GM18498 (cell line): ENCODE measurements at regions not wholly inside any gene's neighbourhood (a gene's known extent, or its start where the extent isn't known, plus 50 kb on each side); places are given as distances from the start of the nearest gene placed in this dataset.

Experiments
- ATAC-seq: cut with Tn5 transposase; IDR thresholded peaks from one replicate; pipeline ENCODE4 v1.9.1; 2021; ENCODE audit warnings: mild to moderate bottlenecking, moderate library complexity; ENCODE audit not compliant: unreplicated experiment

DNA sequence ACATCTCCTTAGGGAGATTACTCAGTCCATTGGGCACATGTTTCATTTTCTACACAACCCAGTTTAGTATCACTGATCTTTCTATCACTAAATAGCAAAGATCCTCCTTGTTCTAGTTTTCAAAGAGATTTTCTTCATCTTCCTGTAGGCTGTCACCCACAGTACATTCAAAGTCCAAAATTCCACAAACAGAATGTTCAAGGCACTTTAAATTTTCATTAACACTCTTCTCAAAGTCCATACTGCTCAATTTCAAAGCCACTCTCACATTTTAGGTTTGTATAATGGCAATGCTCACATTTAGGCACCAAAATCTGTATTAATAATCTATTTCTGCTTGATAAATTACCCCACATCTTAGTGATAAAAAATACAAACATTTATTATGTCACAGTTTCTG is 152.8 kb downstream of the FSIP2 start:
- no peak for ATAC-seq

DNA sequence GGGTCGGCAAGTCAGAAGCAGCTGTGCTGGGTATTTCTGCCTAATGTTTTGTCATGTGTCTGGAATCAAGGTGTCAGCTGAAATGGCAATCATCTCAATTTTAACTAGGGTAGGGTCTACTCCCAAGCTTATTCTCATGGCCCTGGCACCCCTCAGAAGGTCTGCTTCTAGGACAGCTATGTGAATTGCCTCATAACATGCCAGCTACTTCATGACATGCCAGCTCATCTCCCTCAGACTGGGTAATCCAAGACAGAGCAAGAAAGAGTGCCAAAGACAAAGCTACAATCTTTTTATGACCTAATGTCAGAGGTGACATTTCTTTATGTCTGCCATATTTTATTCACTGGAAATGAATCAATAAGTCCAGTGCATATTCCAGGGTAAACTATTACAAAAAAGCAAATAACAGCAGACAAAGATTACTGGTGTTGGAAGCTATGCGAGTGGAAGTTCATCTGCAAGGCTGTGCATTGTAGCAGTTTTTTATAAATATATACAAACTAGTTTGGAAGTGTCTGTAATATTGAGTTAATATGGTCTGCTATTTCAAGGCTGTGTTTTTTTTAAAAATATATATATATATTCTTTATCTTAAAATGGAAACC is 153.3 kb downstream of the FSIP2 start:
- no peak for ATAC-seq

GRCh38 chr2:185892484-185892883 is 153.9 kb downstream of the FSIP2 start:
- ATAC-seq: no peak

- ATAC-seq: no peak
These were observed 155.6 kb downstream of the FSIP2 start for GRCh38 chr2:185894223-185894622.

- no peak for ATAC-seq
These were observed 157.5 kb downstream of the FSIP2 start for GRCh38 chr2:185895828-185896693.

GRCh38 chr2:185899366-185899765 is 160.8 kb downstream of the FSIP2 start:
- ATAC-seq: no peak

- no peak for ATAC-seq
These were observed 180.6 kb downstream of the FSIP2 start for GRCh38 chr2:185919155-185919554.

DNA sequence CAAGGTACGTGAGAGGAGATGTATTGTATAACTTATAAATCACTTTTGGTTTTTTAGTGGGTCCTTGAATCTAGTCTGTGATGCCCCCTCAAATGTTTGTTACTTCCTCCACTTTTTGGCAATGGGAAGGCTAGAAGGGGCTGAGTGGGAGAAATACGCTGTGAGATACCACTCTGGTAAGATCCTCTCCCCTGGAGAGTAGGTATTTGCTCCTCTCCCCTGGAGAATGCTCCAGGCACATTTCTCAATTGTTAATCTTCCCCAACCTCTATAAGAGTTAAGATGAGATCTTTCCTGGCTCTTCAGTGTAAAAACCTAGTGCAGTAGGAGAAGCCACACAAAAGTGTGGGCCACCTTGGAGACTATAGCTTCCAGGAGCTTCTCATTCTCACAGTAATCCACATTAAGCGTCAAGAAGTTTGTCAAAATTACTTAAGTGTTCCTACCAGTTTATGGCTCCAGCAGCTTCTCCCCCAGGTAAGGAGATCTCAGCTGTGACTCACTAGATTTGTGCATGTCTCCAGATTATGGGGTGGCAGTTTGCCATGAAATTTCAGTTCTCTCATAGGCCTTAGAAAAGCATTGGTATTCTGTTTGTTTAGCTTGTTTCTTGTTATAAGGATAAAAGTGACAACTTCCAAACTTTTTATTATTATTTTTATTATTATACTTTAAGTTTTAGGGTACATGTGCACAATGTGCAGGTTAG is 182.6 kb downstream of the FSIP2 start:
- ATAC-seq: no peak

DNA sequence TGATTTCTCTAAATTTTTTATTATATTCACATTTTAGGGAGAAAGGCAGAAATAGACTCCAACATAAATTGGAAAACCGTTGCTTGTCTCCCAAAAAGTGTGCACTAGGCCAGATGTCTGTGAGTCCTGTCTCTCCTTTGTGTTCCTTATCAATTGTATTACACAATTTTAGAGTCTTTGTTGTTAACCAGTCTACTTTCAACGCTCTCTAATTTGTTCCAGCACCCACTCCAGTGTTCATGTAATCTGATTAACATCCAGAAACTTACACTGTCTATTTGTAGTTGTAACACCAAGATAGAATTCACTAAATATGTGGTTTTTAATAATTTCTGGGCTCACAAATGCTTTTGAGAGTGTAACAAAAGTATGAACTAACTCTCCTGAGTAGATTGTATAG is 195.6 kb downstream of the FSIP2 start:
- ATAC-seq: no peak

DNA sequence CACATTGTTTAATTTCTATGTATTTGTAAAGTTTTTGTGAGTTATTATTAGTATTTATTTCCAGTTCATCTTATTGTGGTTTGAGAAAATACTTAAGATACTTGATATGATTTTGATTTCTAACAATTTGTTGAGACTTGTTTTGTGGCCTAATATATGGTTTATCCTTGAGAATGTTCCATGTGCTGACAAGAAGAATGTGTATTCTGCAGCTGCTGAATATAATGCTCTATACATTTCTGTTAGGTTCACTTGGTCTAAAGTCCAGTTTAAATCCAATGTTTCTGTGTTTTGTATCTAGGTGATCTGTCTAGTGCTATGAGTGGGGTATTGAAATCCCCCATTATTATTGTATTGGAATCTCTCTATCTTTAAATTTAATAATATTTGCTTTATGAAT is 201.3 kb downstream of the FSIP2 start:
- no peak for ATAC-seq

GRCh38 chr2:185942855-185943254 is 204.3 kb downstream of the FSIP2 start:
- ATAC-seq: no peak

- ATAC-seq: no peak
These were observed 209.1 kb downstream of the FSIP2 start for GRCh38 chr2:185947722-185948121.

DNA sequence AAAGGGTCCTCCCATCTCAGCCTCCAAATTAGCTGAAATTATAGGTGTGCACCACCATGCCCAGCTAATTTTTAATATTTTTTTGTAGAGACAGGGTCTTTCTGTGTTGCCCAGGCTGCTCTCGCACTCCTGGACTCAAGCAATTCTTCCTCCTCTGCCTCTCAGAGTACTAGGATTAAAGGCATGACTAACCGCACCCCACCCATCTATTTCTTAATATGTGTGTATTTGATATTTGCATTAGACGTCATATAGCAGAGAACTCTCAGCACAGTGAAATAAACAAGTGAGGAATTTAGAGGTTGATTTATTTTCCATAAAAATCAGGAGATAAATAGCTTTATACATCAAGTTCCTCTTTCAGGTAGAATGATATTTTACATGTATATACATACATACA is 213.5 kb downstream of the FSIP2 start:
- ATAC-seq: no peak

DNA sequence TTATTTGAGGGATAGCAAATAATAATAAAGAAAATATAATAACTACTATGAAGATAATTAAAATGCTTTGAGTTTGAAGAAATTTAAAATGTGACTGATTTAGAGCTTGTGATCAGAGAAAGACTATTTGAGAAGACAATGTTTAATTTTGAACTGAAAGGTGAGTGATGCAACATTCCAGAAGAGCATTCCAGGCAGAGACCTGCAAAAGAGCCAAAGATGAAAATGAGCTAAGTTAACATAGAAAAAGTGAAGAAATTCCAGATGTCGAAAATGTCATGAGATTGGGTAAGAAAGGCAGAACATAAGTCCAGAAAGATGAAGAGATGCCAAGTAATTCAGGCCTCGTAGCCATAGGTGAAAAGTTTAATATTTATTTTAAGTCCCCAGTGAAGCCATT is 215.8 kb downstream of the FSIP2 start:
- no peak for ATAC-seq

- ATAC-seq: no peak
These were observed 216.4 kb downstream of the FSIP2 start for GRCh38 chr2:185955050-185955449.

- no peak for ATAC-seq
These were observed 228.7 kb downstream of the FSIP2 start for GRCh38 chr2:185967335-185967734.

GRCh38 chr2:185970148-185970852 is 231.7 kb downstream of the FSIP2 start:
- ATAC-seq: no peak

DNA sequence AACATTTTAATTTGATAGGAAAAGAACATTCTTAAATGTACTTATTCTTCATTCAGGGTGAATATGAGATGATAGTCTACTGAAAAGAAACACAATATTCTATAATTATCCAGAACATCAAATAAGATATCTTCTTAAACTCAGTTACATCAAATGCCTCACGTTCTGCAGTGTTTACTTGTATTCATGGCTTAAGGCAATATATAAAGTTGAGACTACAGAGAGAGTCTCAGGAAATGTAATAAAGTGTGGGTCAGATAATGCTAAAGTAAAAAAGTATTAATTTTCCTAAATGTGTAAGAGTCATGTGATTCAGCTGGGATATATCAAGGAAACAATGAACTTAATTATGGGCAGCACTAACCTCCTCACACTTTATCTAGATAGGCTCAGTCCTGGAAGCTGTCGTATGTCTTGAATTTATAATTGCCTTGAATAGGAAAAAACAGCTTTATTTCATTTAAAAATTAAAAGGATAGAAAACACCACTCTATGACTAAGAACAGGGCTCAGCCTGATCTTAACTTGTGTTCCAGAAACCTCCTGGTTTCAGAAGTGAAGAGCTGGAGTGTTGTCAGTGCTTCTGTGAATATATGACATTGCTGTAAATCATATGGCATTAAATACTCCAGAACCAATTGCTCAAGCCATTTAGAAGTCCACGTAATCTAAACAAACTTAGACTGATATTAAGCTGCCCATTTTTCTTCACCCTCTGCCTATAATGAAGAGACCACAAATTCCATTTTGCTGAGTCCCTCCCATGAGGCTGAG is 240.2 kb downstream of the FSIP2 start:
- no peak for ATAC-seq

- ATAC-seq: no peak
These were observed 241.0 kb downstream of the FSIP2 start for GRCh38 chr2:185979546-185980071.

DNA sequence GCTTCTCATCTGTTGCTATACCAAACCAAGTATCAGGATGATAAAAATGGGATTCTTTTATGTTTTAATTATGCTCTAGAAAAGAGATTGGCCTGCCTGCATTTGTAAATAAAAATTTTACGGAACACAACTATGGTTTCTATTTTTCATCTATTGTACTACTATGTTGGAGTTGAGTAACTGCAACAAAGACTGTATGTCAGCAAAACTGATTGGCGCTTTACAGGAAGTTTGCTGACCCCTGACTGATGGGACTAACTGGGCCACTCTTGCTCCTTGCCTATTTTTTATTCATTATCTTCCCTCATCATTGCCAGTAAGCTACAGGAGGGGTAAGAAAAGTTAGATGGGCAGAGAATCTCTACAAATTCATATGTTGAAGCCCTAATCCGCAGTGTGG is 242.3 kb downstream of the FSIP2 start:
- no peak for ATAC-seq
